Pancreas (tissue), 10 donors: ENCODE measurements at regions not wholly inside any gene's neighbourhood (a gene's known extent, or its start where the extent isn't known, plus 50 kb on each side); places are given as distances from the start of the nearest gene placed in this dataset.

Source experiments
- ATAC-seq, 4 donors: fragments of 200-7000 bp; cut with Tn5 transposase; one replicate each; pipeline versions ENCODE4 v1.8.0 to v1.9.1; 2020; ENCODE audit warnings: mild to moderate bottlenecking in 4 of 4, moderate library complexity in 4 of 4
- DNase-seq, 6 donors: peaks; one replicate each; pipeline ENCODE4 v3.0.0-alpha.2; 2020
- FAIRE-seq: peaks from 2 replicates; lab custom pipeline; 2012; peaks lifted over from hg19 to GRCh38; lab: Jason Lieb, UNC
- H3K27ac ChIP-seq, 4 donors: fragments of 200-600 bp; sonication (generic); 1 replicate in 3 of 4; 2 replicates in 1 of 4; pipeline versions ENCODE4 v1.5.0 to v1.8.0; 2020
- H3K27me3 ChIP-seq, 4 donors: fragments of 200-600 bp; one replicate each; pipeline ENCODE4 v1.8.0; 2021
- H3K36me3 ChIP-seq, 3 donors: fragments of 200-600 bp; sonication (generic) in 1 of 3; one replicate each; pipeline versions ENCODE4 v1.5.0 to v1.8.0; 2020 to 2021
- H3K4me1 ChIP-seq, 3 donors: fragments of 200-600 bp; one replicate each; pipeline ENCODE4 v1.8.0; 2021
- H3K4me3 ChIP-seq, 4 donors: fragments of 200-600 bp; sonication (generic) in 2 of 4; one replicate each; pipeline versions ENCODE4 v1.5.0 to v1.8.0; 2020 to 2021
- H3K9me3 ChIP-seq, 4 donors: fragments of 200-600 bp; one replicate each; pipeline ENCODE4 v1.8.0; 2021
- CTCF ChIP-seq, 4 donors: fragments of 200-600 bp; sonication (generic) in 3 of 4; IDR thresholded peaks; one replicate each; pipeline versions ENCODE4 v1.5.0 to v1.8.0; 2021; ENCODE audit warnings: antibody characterized with exemption in 4 of 4
- WGBS, 2 donors: extraction: QIAGEN DNeasy Blood & Tissue Kit; methylation state at CpG; one replicate each; pipeline ENCODE4 v1.1.7; 2013; 5-methylcytosine and 5-hydroxymethylcytosine counted together
- intact Hi-C, 3 donors: fragments of 100-400 bp; cut with DNase I; formaldehyde crosslinking; loops; one replicate each; pipeline versions ENCODE4 v1.11.1 to v1.14.2; 2022
- donor health status: healthy with polysubstance abuse.
- donor health status: DM: no; HTN: no; CAD: no; lungs with moderate emphysema.
- donor health status: DM: no; HTN: no; CAD: no.
- donor health status: control.
- donor health status: control.
- donor health status: Bipolar disorder and iron deficiency.
- donor health status: DM: yes; HTN: yes; CAD: no.
- donor health status: DM: no; HTN: no; CAD: no.
- donor health status: DM: no; HTN: no; CAD: no.
- donor health status: DM: yes; HTN: yes; CAD: no.

GRCh38 chr11:110791621-110792020 is 79.4 kb upstream of the ARHGAP20 start:
- H3K27ac ChIP-seq, result no peak overlapping the region
- H3K27me3 ChIP-seq, result no peaks in the 10 kb centered on the region
- no peak for FAIRE-seq
- intact Hi-C loops, result no loop called here
- no peak for ATAC-seq
- WGBS, 2 donors, result 49 to 63% methylated on average over 1 of the region's 1 CpG
- no peak overlapping the region for H3K4me3 ChIP-seq
- TF ChIP-seq CTCF (IDR thresholded peaks at IDR 0.05), result no peak
- no peaks in the 10 kb centered on the region for H3K9me3 ChIP-seq
- DNase-seq, result no peak
- no peaks in the 10 kb centered on the region for H3K36me3 ChIP-seq
- no peaks in the 10 kb centered on the region for H3K4me1 ChIP-seq

- ATAC-seq (no peak), DNase-seq (no peak), FAIRE-seq (no peak)
- Histone ChIP-seq H3K4me3 (no peak overlapping the region), H3K9me3 (no peaks in the 10 kb centered on the region), H3K36me3 (no peaks in the 10 kb centered on the region), H3K4me1 (no peaks in the 10 kb centered on the region), H3K27ac (no peak overlapping the region), H3K27me3 (no peaks in the 10 kb centered on the region)
- intact Hi-C loops, result no loop called here
- WGBS, 2 donors, result 34 to 58% methylated on average over 2 of the region's 2 CpGs
- TF ChIP-seq CTCF (IDR thresholded peaks at IDR 0.05), result no peak
These were observed 75.4 kb upstream of the ARHGAP20 start for GRCh38 chr11:110787680-110788079.

GRCh38 chr11:110786226-110786902 is 74.1 kb upstream of the ARHGAP20 start:
- no peak for FAIRE-seq
- no peaks in the 10 kb centered on the region for H3K36me3 ChIP-seq
- no peaks in the 10 kb centered on the region for H3K4me1 ChIP-seq
- TF ChIP-seq CTCF (IDR thresholded peaks at IDR 0.05), result no peak
- 88 to 97% methylated on average over 1 of the region's 1 CpG for WGBS, 2 donors
- H3K27ac ChIP-seq, result no peak overlapping the region
- H3K27me3 ChIP-seq, result no peaks in the 10 kb centered on the region
- ATAC-seq, result no peak
- DNase-seq, result no peak
- H3K4me3 ChIP-seq, result no peak overlapping the region
- no peaks in the 10 kb centered on the region for H3K9me3 ChIP-seq
- intact Hi-C loops, result no loop called here

GRCh38 chr11:110785398-110785797 is 73.2 kb upstream of the ARHGAP20 start:
- no peak for DNase-seq
- intact Hi-C loops, result no loop called here
- WGBS, 2 donors, result 82 to 90% methylated on average over 2 of the region's 2 CpGs
- Histone ChIP-seq H3K4me3 (no peak overlapping the region), H3K36me3 (no peaks in the 10 kb centered on the region), H3K4me1 (no peaks in the 10 kb centered on the region), H3K27ac (no peak overlapping the region), H3K27me3 (no peaks in the 10 kb centered on the region), H3K9me3 (no peaks in the 10 kb centered on the region)
- no peak for FAIRE-seq
- no peak for TF ChIP-seq CTCF (IDR thresholded peaks at IDR 0.05)
- no peak for ATAC-seq

- intact Hi-C loops, result no loop called here
- Histone ChIP-seq H3K36me3 (no peaks in the 10 kb centered on the region), H3K4me3 (no peak overlapping the region), H3K4me1 (no peaks in the 10 kb centered on the region), H3K9me3 (no peaks in the 10 kb centered on the region), H3K27ac (no peak overlapping the region), H3K27me3 (no peaks in the 10 kb centered on the region)
- ATAC-seq (no peak), DNase-seq (no peak), FAIRE-seq (no peak)
- 28 to 31% methylated on average over 2 of the region's 2 CpGs for WGBS, 2 donors
- TF ChIP-seq CTCF (IDR thresholded peaks at IDR 0.05), result no peak
These were observed 70.4 kb upstream of the ARHGAP20 start for GRCh38 chr11:110782616-110783015.
